ENCODE measurements at regions not wholly inside any gene's neighbourhood (a gene's known extent, or its start where the extent isn't known, plus 50 kb on each side); places are given as distances from the start of the nearest gene placed in this dataset.
A peak's percentile ranks its signal among the peaks of the same experiment; 100 is the strongest.

- Histone ChIP-seq H4K20me1 (ENCODE audit: insufficient read depth, poor library complexity, severe bottlenecking) (no peaks in the 10 kb centered on the region), H3K4me2 (no peak overlapping the region), H3K27me3 (no peaks in the 10 kb centered on the region), H3K9me2 (replicated peaks; ENCODE audit: insufficient read depth) (no peaks in the 10 kb centered on the region), H3K4me1 (ENCODE audit: insufficient read depth) (peaks cover 6% of the 10 kb centered on the region), H3K79me2 (no peaks in the 10 kb centered on the region), H3K9me3 (ENCODE audit: low read depth) (no peaks in the 10 kb centered on the region), H3K27ac (no peak overlapping the region), H2AFZ (peak overlapping the region; percentile 6), H3K36me3 (replicated peaks; ENCODE audit: insufficient read depth, low read depth) (no peaks in the 10 kb centered on the region), H3K4me3 (no peak overlapping the region)
- peak; percentile 15 for DNase-seq (ENCODE audit: low spot score)
- WGBS (ENCODE audit: low lambda C conversion rate, missing lambda C conversion rate), result 46% methylated on average over 4 of the region's 4 CpGs
- TF ChIP-seq EZH2 (IDR thresholded peaks at IDR 0.05; ENCODE audit: borderline replicate concordance), result no peak
- TF ChIP-seq CTCF (IDR thresholded peaks at IDR 0.05; ENCODE audit: poor library complexity), result peak; percentile 16
Observed at GRCh38 chr10:64376167-64376566, 855.0 kb downstream of the REEP3 start.

- H3K9me3 ChIP-seq (ENCODE audit: low read depth), result no peaks in the 10 kb centered on the region
- H3K4me3 ChIP-seq, result no peak overlapping the region
- DNase-seq (ENCODE audit: low spot score), result peak; percentile 28
- H3K79me2 ChIP-seq, result no peaks in the 10 kb centered on the region
- no peaks in the 10 kb centered on the region for H4K20me1 ChIP-seq (ENCODE audit: insufficient read depth, poor library complexity, severe bottlenecking)
- H2AFZ ChIP-seq, result no peak overlapping the region
- H3K27me3 ChIP-seq, result no peaks in the 10 kb centered on the region
- H3K4me2 ChIP-seq, result no peak overlapping the region
- H3K36me3 ChIP-seq (replicated peaks; ENCODE audit: insufficient read depth, low read depth), result no peaks in the 10 kb centered on the region
- peak; percentile 17 for TF ChIP-seq CTCF (IDR thresholded peaks at IDR 0.05; ENCODE audit: poor library complexity)
- TF ChIP-seq EZH2phosphoT487 (IDR thresholded peaks at IDR 0.05; ENCODE audit: low read depth, severe bottlenecking, unreplicated experiment), result no peak
- no peak for TF ChIP-seq EZH2 (IDR thresholded peaks at IDR 0.05; ENCODE audit: borderline replicate concordance)
- H3K4me1 ChIP-seq (ENCODE audit: insufficient read depth), result peaks cover 5% of the 10 kb centered on the region
- H3K9me2 ChIP-seq (replicated peaks; ENCODE audit: insufficient read depth), result no peaks in the 10 kb centered on the region
- no peak overlapping the region for H3K27ac ChIP-seq
Observed at GRCh38 chr10:64379898-64380297, 858.7 kb downstream of the REEP3 start.

GRCh38 chr10:64385355-64385754, 864.2 kb downstream of the REEP3 start:
- no peak for DNase-seq (ENCODE audit: low spot score)
- no peaks in the 10 kb centered on the region for H4K20me1 ChIP-seq (ENCODE audit: insufficient read depth, poor library complexity, severe bottlenecking)
- H3K9me3 ChIP-seq (ENCODE audit: low read depth), result no peaks in the 10 kb centered on the region
- TF ChIP-seq CTCF (IDR thresholded peaks at IDR 0.05; ENCODE audit: poor library complexity), result no peak
- no peak for TF ChIP-seq EZH2phosphoT487 (IDR thresholded peaks at IDR 0.05; ENCODE audit: low read depth, severe bottlenecking, unreplicated experiment)
- TF ChIP-seq EZH2 (IDR thresholded peaks at IDR 0.05; ENCODE audit: borderline replicate concordance), result no peak
- H3K4me2 ChIP-seq, result no peak overlapping the region
- H3K79me2 ChIP-seq, result no peaks in the 10 kb centered on the region
- no peaks in the 10 kb centered on the region for H3K27me3 ChIP-seq
- no peak overlapping the region for H3K27ac ChIP-seq
- no peaks in the 10 kb centered on the region for H3K36me3 ChIP-seq (replicated peaks; ENCODE audit: insufficient read depth, low read depth)
- no peaks in the 10 kb centered on the region for H3K9me2 ChIP-seq (replicated peaks; ENCODE audit: insufficient read depth)
- no peaks in the 10 kb centered on the region for H3K4me1 ChIP-seq (ENCODE audit: insufficient read depth)
- H3K4me3 ChIP-seq, result no peak overlapping the region
- H2AFZ ChIP-seq, result no peak overlapping the region

GRCh38 chr10:64394744-64395143, 873.5 kb downstream of the REEP3 start:
- Histone ChIP-seq H3K9me2 (replicated peaks; ENCODE audit: insufficient read depth) (no peaks in the 10 kb centered on the region), H4K20me1 (ENCODE audit: insufficient read depth, poor library complexity, severe bottlenecking) (no peaks in the 10 kb centered on the region), H3K36me3 (replicated peaks; ENCODE audit: insufficient read depth, low read depth) (no peaks in the 10 kb centered on the region), H3K9me3 (ENCODE audit: low read depth) (no peaks in the 10 kb centered on the region), H3K79me2 (no peaks in the 10 kb centered on the region), H3K4me2 (no peak overlapping the region), H3K4me3 (no peak overlapping the region), H2AFZ (no peak overlapping the region), H3K27ac (no peak overlapping the region), H3K27me3 (no peaks in the 10 kb centered on the region), H3K4me1 (ENCODE audit: insufficient read depth) (no peaks in the 10 kb centered on the region)
- no peak for DNase-seq (ENCODE audit: low spot score)
- no peak for TF ChIP-seq CTCF (IDR thresholded peaks at IDR 0.05; ENCODE audit: poor library complexity)
- TF ChIP-seq EZH2 (IDR thresholded peaks at IDR 0.05; ENCODE audit: borderline replicate concordance), result no peak
- TF ChIP-seq EZH2phosphoT487 (IDR thresholded peaks at IDR 0.05; ENCODE audit: low read depth, severe bottlenecking, unreplicated experiment), result no peak
- WGBS (ENCODE audit: low lambda C conversion rate, missing lambda C conversion rate), result 86% methylated on average over 1 of the region's 1 CpG

Measured in hepatocyte (in vitro differentiated cells).